OCI-LY3 (cell line): ENCODE measurements at regions not wholly inside any gene's neighbourhood (a gene's known extent, or its start where the extent isn't known, plus 50 kb on each side); places are given as distances from the start of the nearest gene placed in this dataset.

ENCODE experiments used
- H2AFZ ChIP-seq: fragments of 200-600, 300-600 bp; shearing (Covaris generic); 2 replicates; pipeline ENCODE4 v1.6.0; 2014; ENCODE audit warnings: antibody characterized with exemption, low read depth, low read length
- H3K27ac ChIP-seq: fragments of 200-600, 300-600 bp; sonication (generic); 2 replicates; pipeline ENCODE4 v1.5.1; 2014; ENCODE audit warnings: mild to moderate bottlenecking, low read length, moderate library complexity, mixed read lengths
- H3K27me3 ChIP-seq: fragments of 200-600, 300-600 bp; sonication (generic); 2 replicates; pipeline ENCODE4 v1.6.1; 2014; ENCODE audit warnings: low read depth, low read length, mixed read lengths
- H3K36me3 ChIP-seq: fragments of 200-600, 300-600 bp; sonication (generic); replicated peaks from 2 replicates; pipeline ENCODE3; 2014; ENCODE audit warnings: low read depth, low read length, mixed read lengths
- H3K4me1 ChIP-seq: fragments of 300-600, 200-600 bp; sonication (generic); 2 replicates; pipeline ENCODE4 v1.6.1; 2014; ENCODE audit warnings: low read length, mixed read lengths
- H3K4me2 ChIP-seq: fragments of 200-600, 300-600 bp; sonication (generic); 2 replicates; pipeline ENCODE4 v1.6.1; 2014; ENCODE audit warnings: low read length, mixed read lengths
- H3K4me3 ChIP-seq: fragments of 300-600, 200-600 bp; sonication (generic); 2 replicates; pipeline ENCODE4 v1.5.1; 2014; ENCODE audit warnings: antibody characterized with exemption, mild to moderate bottlenecking, low read length, moderate library complexity
- H3K79me2 ChIP-seq: fragments of 300-600, 200-600 bp; shearing (Covaris generic); 2 replicates; pipeline ENCODE4 v1.6.1; 2014; ENCODE audit warnings: mild to moderate bottlenecking, low read length, mixed read lengths
- H3K9ac ChIP-seq: fragments of 300-600, 200-600 bp; shearing (Covaris generic); 2 replicates; pipeline ENCODE4 v1.6.0; 2014; ENCODE audit warnings: mild to moderate bottlenecking, low read length, moderate library complexity
- H3K9me3 ChIP-seq: fragments of 200-600, 300-600 bp; shearing (Covaris generic); 2 replicates; pipeline ENCODE4 v1.6.1; 2014; ENCODE audit warnings: low read length, mixed read lengths; ENCODE audit not compliant: insufficient read depth
- H4K20me1 ChIP-seq: fragments of 200-600, 300-600 bp; sonication (generic); 2 replicates; pipeline ENCODE4 v1.6.1; 2016; ENCODE audit warnings: low read length, mixed read lengths; ENCODE audit not compliant: insufficient read depth
- CTCF ChIP-seq: fragments of 200-600, 300-600 bp; sonication (generic); IDR thresholded peaks from 2 replicates; pipeline ENCODE4 v1.5.1; 2014; ENCODE audit warnings: antibody characterized with exemption, low read length, low read depth
- EZH2phosphoT487 ChIP-seq: fragments of 200-600 bp; shearing (Covaris generic); IDR thresholded peaks from 2 replicates; pipeline ENCODE4 v1.6.1; 2018; ENCODE audit warnings: antibody characterized with exemption, mixed run types, low read depth

DNA sequence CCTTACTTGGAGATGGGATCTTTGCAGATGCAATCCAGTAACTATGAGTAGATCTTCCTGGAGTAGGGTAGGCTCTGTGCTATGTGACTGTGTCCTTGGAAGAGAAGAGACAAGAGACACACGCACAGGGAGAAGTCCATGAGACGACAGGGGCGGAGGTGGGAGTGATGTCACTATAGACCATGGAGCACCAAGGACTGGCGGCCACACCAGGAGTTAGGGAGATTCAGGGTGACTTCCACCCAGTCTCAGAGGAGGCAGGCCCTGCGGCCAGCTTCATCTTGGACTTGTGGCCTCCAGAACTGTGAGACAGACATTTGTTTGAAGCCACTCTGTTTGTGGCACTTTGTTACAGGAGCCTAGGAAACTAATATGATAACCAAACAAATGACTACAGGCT, 177.8 kb downstream of the INHBB start:
- H3K79me2 ChIP-seq = no peaks in the 10 kb centered on the region
- peaks cover 11% of the 10 kb centered on the region; the same call in 1 of the 2 replicates for H3K27me3 ChIP-seq
- no peaks in the 10 kb centered on the region for H3K36me3 ChIP-seq
- no peaks in the 10 kb centered on the region for H4K20me1 ChIP-seq
- no peaks in the 10 kb centered on the region for H3K9me3 ChIP-seq
- H3K4me2 ChIP-seq = no peak overlapping the region
- no peaks in the 10 kb centered on the region for H3K4me1 ChIP-seq
- H3K9ac ChIP-seq = no peak overlapping the region
- H3K27ac ChIP-seq = no peak overlapping the region
- TF ChIP-seq EZH2phosphoT487 (no peak), CTCF (no peak)
- H3K4me3 ChIP-seq = no peak overlapping the region
- H2AFZ ChIP-seq = no peak overlapping the region

GRCh38 chr2:120524174-120524573, 178.2 kb downstream of the INHBB start:
- H3K27ac ChIP-seq = no peak overlapping the region
- peaks cover 11% of the 10 kb centered on the region; the same call in 1 of the 2 replicates for H3K27me3 ChIP-seq
- no peaks in the 10 kb centered on the region for H3K9me3 ChIP-seq
- no peak for TF ChIP-seq EZH2phosphoT487
- no peak for TF ChIP-seq CTCF
- no peaks in the 10 kb centered on the region for H3K4me1 ChIP-seq
- H3K4me3 ChIP-seq = no peak overlapping the region
- no peak overlapping the region for H3K4me2 ChIP-seq
- H3K9ac ChIP-seq = no peak overlapping the region
- H4K20me1 ChIP-seq = no peaks in the 10 kb centered on the region
- H3K79me2 ChIP-seq = no peaks in the 10 kb centered on the region
- no peak overlapping the region for H2AFZ ChIP-seq
- no peaks in the 10 kb centered on the region for H3K36me3 ChIP-seq

DNA sequence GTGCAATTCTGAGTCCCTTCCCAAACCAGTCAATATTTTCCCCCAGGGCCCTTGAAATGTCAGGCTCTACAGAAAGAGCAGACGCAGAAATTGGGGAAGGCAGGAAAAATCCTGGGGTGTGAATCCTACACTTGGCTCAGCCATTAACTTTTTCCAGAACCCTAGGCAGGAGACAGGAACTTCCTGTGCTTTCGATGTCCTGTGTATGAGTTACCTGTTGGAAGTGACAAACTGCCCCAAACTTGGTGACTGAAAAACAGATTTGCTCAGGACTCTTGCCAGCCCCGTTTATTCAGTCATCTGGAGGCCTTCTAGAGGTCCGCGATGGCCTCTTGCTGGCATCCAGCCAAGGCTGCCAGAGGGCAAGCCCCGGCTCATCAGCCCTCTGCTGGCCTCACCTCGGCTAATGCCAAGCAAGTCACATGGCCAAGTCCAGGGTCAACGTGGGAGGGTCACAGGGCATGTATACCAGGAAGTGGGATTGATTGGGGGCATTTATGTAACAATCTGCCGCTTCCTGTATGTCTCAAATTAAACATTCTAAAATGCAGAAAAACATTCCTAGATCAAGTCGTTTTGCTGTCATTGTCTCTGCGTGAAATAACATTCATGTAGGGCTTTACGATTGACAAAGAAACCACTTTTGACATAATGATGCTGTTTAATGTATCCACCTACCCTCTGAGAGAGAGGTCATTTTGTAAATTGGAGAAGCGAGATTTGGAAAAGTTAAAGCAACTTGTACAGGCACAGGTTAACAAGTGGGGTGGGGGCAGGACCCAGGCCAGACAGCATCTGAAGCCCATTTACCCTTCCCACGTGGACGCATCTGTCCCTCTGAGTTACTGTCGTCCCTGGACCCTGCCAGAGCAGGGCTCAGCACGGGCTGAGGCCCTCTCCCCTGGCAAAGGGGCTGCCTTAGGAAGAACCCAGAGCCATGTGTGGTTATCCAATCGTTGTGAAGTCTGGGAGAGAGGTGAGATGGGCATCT, 179.4 kb downstream of the INHBB start:
- no peaks in the 10 kb centered on the region for H4K20me1 ChIP-seq
- H3K4me3 ChIP-seq = no peak overlapping the region
- H3K79me2 ChIP-seq = no peaks in the 10 kb centered on the region
- no peaks in the 10 kb centered on the region for H3K4me1 ChIP-seq
- no peak overlapping the region for H3K27ac ChIP-seq
- TF ChIP-seq EZH2phosphoT487 (no peak), CTCF (no peak)
- H3K9me3 ChIP-seq = no peaks in the 10 kb centered on the region
- no peaks in the 10 kb centered on the region for H3K36me3 ChIP-seq
- no peak overlapping the region for H3K4me2 ChIP-seq
- no peak overlapping the region for H3K9ac ChIP-seq
- H3K27me3 ChIP-seq = peaks cover 16% of the 10 kb centered on the region; the same call in 1 of the 2 replicates
- no peak overlapping the region for H2AFZ ChIP-seq

DNA sequence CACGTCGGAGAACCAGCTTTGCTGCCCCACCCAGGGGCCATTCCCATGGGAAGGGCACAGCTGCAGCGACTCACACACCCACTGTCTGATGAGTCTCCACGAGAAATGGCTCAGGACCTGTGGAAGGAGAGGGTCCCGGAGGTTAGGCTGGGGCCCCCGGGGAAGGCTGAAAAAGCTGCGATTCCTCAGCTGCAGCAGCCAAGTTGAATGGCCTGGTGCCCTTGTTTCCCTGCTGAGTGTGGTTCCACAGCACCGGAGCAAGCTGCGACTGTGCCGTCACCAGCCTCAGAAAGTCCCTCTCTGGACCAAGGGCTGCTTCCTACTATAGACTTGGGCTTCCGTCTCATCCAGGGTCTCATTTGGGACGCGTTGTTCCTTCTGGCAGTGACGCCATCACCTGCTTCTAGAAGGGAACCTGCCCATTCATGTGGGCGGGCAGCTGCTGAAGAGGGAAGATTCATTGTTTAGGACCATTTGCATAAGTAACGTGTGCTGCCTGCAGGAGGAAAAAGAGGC, 180.2 kb downstream of the INHBB start:
- Histone ChIP-seq H3K27me3 (peaks cover 24% of the 10 kb centered on the region; the same call in 1 of the 2 replicates), H3K79me2 (no peaks in the 10 kb centered on the region), H2AFZ (no peak overlapping the region), H3K9ac (no peak overlapping the region), H3K4me3 (no peak overlapping the region), H3K36me3 (no peaks in the 10 kb centered on the region), H3K4me2 (no peak overlapping the region), H3K4me1 (no peaks in the 10 kb centered on the region), H3K9me3 (no peaks in the 10 kb centered on the region), H3K27ac (no peak overlapping the region), H4K20me1 (no peaks in the 10 kb centered on the region)
- TF ChIP-seq CTCF (no peak), EZH2phosphoT487 (no peak)
